ENCODE measurements at regions not wholly inside any gene's neighbourhood (a gene's known extent, or its start where the extent isn't known, plus 50 kb on each side); places are given as distances from the start of the nearest gene placed in this dataset.
"Not testable (repeated sequence)": the region's sequence is repeated elsewhere in the genome, so short reads cannot be mapped to it uniquely, and the experiment has no call there.

- DNase-seq (ENCODE audit: extremely low read depth in 1 of 2, low read depth in 1 of 2), result no peak
Observed at GRCh38 chr6:167661552-167662044, 165.1 kb upstream of the AFDN start.

- no peak for DNase-seq (ENCODE audit: extremely low read depth in 1 of 2, low read depth in 1 of 2)
Observed at GRCh38 chr6:167662075-167662880, 164.4 kb upstream of the AFDN start.

- no peak for DNase-seq (ENCODE audit: extremely low read depth in 1 of 2, low read depth in 1 of 2)
Observed at GRCh38 chr6:167662881-167663205, 163.9 kb upstream of the AFDN start.

GRCh38 chr6:167663316-167663715 lies 163.4 kb upstream of the AFDN start:
- no peak for DNase-seq (ENCODE audit: extremely low read depth in 1 of 2, low read depth in 1 of 2)

GRCh38 chr6:167663784-167664443 lies 162.8 kb upstream of the AFDN start:
- no peak for DNase-seq (ENCODE audit: extremely low read depth in 1 of 2, low read depth in 1 of 2)

- DNase-seq (ENCODE audit: extremely low read depth in 1 of 2, low read depth in 1 of 2), result no peak
Observed at GRCh38 chr6:167664678-167665660, 161.7 kb upstream of the AFDN start.

GRCh38 chr6:167665698-167666330 lies 160.9 kb upstream of the AFDN start:
- DNase-seq (ENCODE audit: extremely low read depth in 1 of 2, low read depth in 1 of 2), result no peak

GRCh38 chr6:167666571-167667203 lies 160.0 kb upstream of the AFDN start:
- no peak for DNase-seq (ENCODE audit: extremely low read depth in 1 of 2, low read depth in 1 of 2)

GRCh38 chr6:167667204-167668018 lies 159.3 kb upstream of the AFDN start:
- no peak for DNase-seq (ENCODE audit: extremely low read depth in 1 of 2, low read depth in 1 of 2)

GRCh38 chr6:167668019-167668753 lies 158.5 kb upstream of the AFDN start:
- no peak for DNase-seq (ENCODE audit: extremely low read depth in 1 of 2, low read depth in 1 of 2)

- no peak for DNase-seq (ENCODE audit: extremely low read depth in 1 of 2, low read depth in 1 of 2)
Observed at GRCh38 chr6:167668754-167669552, 157.8 kb upstream of the AFDN start.

- DNase-seq (ENCODE audit: extremely low read depth in 1 of 2, low read depth in 1 of 2), result no peak
Observed at GRCh38 chr6:167669553-167669849, 157.2 kb upstream of the AFDN start.

- no peak for DNase-seq (ENCODE audit: extremely low read depth in 1 of 2, low read depth in 1 of 2)
Observed at GRCh38 chr6:167669870-167670802, 156.6 kb upstream of the AFDN start.

- no peak for DNase-seq (ENCODE audit: extremely low read depth in 1 of 2, low read depth in 1 of 2)
Observed at GRCh38 chr6:167670938-167671338, 155.8 kb upstream of the AFDN start.

- not testable (repeated sequence) for DNase-seq (ENCODE audit: extremely low read depth in 1 of 2, low read depth in 1 of 2)
Observed at GRCh38 chr6:167671379-167671976, 155.2 kb upstream of the AFDN start.

GRCh38 chr6:167671977-167672687 lies 154.6 kb upstream of the AFDN start:
- no peak for DNase-seq (ENCODE audit: extremely low read depth in 1 of 2, low read depth in 1 of 2)
